Hepatocyte (in vitro differentiated cells): ENCODE measurements at regions not wholly inside any gene's neighbourhood (a gene's known extent, or its start where the extent isn't known, plus 50 kb on each side); places are given as distances from the start of the nearest gene placed in this dataset.

Experiments used
- CTCF ChIP-seq: fragments of 200-600 bp; sonication (generic); IDR thresholded peaks from 2 replicates; pipeline ENCODE4 v1.5.1; 2016; ENCODE audit warnings: antibody characterized with exemption, mild to moderate bottlenecking; ENCODE audit not compliant: poor library complexity
- EZH2phosphoT487 ChIP-seq: fragments of 200-600 bp; sonication (generic); IDR thresholded peaks from one replicate; pipeline ENCODE4 v1.6.1; 2018; ENCODE audit warnings: antibody characterized with exemption, mild to moderate bottlenecking, low read depth, moderate library complexity; ENCODE audit not compliant: unreplicated experiment, severe bottlenecking

- TF ChIP-seq CTCF: no peak
- no peak for TF ChIP-seq EZH2phosphoT487
Observed at GRCh38 chr18:44133483-44133882, 547.2 kb upstream of the SETBP1 start.
